Lower leg skin (tissue), 3 donors: ENCODE measurements at regions not wholly inside any gene's neighbourhood (a gene's known extent, or its start where the extent isn't known, plus 50 kb on each side); places are given as distances from the start of the nearest gene placed in this dataset.
"Not testable (repeated sequence)": the region's sequence is repeated elsewhere in the genome, so short reads cannot be mapped to it uniquely, and the experiment has no call there.

Source experiments
- POLR2A ChIP-seq, 2 donors: fragments of 450-650 bp; IDR thresholded peaks; one replicate each; pipeline ENCODE4 v1.6.1; 2016 to 2017; ENCODE audit warnings: antibody characterized with exemption in 2 of 2, mild to moderate bottlenecking in 1 of 2, moderate library complexity in 1 of 2
- TF ChIP-seq, protein P1 (sequence below), 3 donors: fragments of 450-650 bp; IDR thresholded peaks; one replicate each; pipeline ENCODE4 v1.5.1; 2016; ENCODE audit warnings: antibody characterized with exemption in 3 of 3, mild to moderate bottlenecking in 3 of 3, moderate library complexity in 2 of 3

DNA sequence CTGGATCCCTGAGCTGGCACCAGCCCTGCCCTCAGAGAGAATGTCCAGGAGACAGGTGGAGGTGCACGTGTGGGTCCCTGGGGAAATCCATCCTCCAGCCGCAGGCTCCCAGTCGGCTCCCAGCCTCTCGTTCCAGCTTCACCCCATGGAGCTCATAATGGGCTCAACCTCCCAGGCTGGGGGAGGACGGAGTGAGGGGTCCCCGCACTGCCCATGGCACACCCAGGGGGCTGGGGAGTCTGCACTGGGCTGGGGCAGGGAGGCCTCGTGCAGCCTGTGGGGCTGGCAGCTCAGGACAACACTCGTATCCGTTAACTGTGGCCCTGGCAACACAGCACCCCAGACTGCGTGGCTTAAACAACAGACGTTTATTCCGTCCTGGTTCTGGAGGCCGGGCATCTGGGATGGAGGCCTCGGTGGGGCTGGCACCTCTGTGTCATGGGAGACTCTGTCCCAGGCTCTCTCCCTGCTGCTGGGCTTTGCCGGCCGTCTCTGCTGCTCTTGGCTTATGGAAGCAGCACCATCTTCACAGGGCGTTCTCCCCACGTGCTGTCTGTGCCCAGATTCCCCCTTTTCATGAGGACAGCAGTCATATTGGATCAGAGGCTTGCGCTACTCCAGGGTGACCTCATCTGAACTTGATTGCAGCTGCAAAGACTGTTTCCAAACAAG lies 223.6 kb downstream of the TMEM121 start:
- TF ChIP-seq, protein P1, sequence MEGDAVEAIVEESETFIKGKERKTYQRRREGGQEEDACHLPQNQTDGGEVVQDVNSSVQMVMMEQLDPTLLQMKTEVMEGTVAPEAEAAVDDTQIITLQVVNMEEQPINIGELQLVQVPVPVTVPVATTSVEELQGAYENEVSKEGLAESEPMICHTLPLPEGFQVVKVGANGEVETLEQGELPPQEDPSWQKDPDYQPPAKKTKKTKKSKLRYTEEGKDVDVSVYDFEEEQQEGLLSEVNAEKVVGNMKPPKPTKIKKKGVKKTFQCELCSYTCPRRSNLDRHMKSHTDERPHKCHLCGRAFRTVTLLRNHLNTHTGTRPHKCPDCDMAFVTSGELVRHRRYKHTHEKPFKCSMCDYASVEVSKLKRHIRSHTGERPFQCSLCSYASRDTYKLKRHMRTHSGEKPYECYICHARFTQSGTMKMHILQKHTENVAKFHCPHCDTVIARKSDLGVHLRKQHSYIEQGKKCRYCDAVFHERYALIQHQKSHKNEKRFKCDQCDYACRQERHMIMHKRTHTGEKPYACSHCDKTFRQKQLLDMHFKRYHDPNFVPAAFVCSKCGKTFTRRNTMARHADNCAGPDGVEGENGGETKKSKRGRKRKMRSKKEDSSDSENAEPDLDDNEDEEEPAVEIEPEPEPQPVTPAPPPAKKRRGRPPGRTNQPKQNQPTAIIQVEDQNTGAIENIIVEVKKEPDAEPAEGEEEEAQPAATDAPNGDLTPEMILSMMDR (IDR thresholded peaks at IDR 0.05): not testable (repeated sequence)
- not testable (repeated sequence) for TF ChIP-seq POLR2A (IDR thresholded peaks at IDR 0.05)
